ENCODE measurements at regions not wholly inside any gene's neighbourhood (a gene's known extent, or its start where the extent isn't known, plus 50 kb on each side); places are given as distances from the start of the nearest gene placed in this dataset.
A peak's percentile ranks its signal among the peaks of the same experiment; 100 is the strongest.

DNA sequence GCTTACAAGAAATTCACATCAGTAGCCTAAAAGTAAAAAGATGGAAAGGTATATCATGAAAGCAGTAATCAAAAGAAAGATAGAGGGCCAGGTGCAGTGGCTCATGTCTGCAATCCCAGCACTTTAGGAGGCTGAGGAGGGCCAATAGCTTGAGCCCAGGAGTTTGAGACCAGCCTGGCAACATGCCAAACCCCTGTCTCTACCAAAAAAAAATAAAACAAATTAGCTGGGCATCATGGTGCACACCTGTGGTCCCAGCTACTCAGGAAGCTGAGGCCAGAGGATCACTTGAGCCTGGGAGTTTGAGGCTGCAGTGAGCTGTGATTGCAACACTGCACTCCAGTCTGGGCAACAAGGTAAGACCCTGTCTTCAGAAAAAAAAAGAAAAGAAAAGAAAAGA, 55.5 kb downstream of the GSPT2 start:
- no peak for DNase-seq (ENCODE audit: low read depth in 4 of 4, low spot score in 3 of 4)

DNA sequence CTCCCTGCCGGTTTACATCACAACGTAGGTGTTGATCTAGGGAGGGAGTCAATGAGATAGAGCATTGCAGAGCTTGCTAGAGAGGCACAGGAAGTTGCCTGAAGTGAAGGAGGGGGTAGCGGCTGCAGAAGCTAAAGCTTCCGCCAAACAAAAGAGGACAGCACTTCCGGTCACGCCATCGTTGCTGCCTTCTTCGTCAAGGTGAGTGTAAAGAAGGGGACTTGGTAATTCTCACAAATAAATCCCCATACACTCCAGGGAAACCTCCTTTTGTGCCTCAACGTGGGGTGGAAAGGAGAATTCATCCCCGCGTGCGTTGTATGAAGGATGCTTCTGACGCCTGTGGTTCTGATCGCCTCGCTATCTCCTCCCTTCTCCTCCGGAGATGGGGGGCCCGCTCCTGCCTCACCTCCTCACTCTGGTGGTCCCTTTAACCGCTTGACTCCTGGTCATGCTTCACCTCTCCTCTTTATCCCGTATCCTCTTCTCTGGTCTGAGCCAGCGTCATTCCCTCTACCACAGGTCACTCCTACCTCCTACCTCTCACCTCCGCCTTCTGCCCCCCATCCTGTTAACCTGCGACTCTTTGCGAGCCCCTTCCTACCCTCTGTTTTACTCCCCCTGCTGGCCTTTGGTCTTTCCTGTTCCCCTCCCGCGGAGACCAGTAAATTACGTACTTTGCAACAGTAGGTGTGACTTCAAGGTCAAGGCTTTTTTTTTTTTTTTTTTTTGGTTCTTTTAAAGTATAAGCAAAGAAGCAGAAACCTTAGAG, 59.9 kb downstream of the GSPT2 start:
- peak; percentile 27 to 37 (median 34) for DNase-seq (ENCODE audit: low read depth in 4 of 4, low spot score in 3 of 4)

DNA sequence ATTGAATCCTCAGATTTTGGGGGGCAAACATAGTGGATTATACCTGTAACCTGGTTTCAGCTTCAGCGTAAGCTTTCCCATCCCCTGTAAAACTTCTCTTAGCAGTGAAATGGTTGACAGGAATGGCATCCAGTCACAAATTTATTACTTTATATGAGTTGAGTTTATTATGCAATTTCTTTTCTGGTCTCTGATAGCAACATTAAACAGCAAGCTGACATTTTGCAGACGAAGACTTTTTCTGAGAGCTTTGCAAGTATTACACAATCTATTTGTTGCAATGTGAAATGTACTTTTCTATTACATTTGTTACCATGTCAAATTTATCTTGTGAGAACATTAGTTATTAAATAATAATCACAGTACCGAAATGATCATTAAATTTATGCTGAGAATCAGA, 60.6 kb downstream of the GSPT2 start:
- DNase-seq (ENCODE audit: low read depth in 4 of 4, low spot score in 3 of 4) = no peak

DNA sequence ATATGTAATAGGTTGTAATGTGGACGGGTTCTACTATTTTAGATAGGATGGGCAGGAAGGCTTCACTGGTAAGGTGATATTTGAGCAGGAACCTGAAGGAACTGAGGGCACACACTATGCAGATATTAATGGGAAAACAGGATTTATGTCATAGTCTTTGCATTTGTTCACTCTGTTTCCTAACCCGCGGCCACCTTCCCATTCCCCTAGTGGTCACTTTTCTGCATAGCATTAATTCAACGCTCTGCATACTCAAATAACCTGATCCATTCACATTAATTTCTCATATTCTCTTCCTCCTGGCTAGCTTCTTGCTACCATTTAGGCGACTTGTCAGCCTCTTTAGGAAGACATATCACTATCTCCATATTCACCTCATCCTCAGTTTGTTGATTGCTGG, 61.5 kb downstream of the GSPT2 start:
- no peak for DNase-seq (ENCODE audit: low read depth in 4 of 4, low spot score in 3 of 4)

DNA sequence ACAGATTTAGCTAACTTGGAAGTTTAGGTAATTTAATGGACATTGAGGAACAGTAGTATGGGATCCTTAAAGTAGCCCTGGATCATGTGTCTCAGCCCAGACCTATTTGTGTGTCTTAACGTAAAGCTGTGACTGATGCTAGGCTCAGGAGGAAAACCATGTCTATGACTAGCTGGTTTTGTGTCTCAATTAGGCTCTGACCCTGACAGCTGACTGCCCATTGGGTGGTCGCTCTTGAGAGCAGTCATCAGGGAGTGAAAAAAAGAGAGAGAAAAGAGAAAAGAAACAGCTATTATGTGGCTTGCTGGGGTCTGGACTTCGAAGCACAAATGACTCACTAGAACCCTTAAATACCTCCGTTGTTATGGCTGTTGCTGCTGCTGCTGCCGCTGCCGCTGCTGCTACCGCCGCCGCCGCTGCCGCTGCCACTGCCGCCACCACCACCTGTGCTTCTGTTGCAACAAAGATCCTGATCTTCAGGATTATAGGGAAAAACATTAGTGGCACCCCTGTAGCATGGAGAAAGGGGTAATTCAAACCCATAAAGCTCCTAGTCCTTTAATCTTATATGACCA, 70.7 kb downstream of the GSPT2 start:
- no peak for DNase-seq (ENCODE audit: low read depth in 4 of 4, low spot score in 3 of 4)

DNA sequence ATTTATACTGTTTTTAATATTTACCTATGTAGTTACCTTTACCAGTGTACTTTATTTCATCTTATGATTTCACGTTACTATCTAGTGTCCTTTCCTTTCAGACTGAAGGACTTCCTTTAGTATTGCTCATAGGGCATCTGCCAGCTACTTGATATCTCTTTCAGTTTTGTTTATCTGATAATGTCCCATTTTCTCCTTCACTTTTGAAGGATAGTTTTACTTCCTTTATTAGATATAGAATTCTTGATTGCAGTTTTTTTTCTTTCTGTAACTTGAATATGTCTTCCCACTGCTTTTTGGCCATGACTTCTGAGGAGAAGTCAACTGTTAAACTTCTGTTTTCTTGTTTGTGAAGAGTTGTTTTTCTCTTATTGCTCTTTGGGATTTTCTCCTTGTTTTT, 69.4 kb upstream of the MAGED1 start:
- no peak for DNase-seq (ENCODE audit: low read depth in 4 of 4, low spot score in 3 of 4)

DNA sequence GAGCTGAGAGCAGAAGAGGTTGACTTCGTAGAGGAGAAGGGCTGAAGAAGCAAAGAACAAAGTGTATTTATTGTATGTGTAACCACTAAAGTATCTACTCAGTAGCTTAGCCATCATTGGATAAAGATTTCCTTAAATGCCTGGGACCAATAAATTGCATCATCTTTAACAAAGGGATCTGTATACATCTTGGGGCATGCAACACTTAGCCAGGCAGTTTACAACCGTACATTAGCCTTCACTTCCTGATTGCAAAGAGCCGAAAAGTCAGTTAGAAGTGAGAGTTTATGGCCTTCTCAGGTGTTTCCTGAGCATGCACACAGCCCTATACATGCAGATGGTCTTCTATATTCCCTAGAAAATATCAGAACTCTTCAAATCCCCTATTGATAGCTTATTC, 68.0 kb upstream of the MAGED1 start:
- no peak for DNase-seq (ENCODE audit: low read depth in 4 of 4, low spot score in 3 of 4)

DNA sequence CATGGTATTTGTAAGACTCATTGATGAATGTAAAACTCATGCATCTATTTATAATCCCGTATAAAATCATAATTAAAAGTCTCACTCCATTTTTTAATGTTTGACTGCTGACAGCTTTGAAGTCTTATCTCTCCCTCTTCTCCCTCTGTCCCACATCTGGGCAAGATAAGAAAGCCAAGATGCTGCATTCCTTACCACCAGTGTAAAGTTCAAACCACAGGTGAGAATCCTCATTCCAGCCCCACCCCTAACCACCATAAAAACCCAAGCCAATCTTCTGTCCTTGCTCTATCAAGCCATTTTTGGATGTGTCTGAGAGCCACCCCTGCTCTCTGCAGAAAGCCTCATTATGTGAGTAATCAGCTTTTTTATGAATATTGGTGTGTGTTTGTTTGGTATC, 59.3 kb upstream of the MAGED1 start:
- DNase-seq (ENCODE audit: low read depth in 4 of 4, low spot score in 3 of 4) = no peak

DNA sequence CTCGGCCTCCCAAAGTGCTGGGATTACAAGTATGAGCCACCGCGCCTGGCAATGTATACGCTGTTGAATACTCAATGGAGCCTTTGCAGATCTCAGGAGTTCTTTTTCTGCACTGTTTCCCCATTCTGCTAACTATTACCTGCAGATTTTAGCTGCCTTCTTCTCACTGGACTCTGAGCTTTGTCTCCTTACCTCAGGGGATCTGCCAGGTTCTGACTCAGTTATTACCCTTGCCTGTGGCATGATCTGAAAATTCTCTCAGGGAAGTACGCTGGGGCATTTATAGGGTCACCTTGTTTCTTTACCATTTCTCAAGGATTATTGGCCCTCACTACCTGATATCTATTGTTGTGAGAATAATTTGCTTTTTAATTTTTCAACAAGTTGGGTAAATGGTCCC, 56.6 kb upstream of the MAGED1 start:
- DNase-seq (ENCODE audit: low read depth in 4 of 4, low spot score in 3 of 4) = no peak

DNA sequence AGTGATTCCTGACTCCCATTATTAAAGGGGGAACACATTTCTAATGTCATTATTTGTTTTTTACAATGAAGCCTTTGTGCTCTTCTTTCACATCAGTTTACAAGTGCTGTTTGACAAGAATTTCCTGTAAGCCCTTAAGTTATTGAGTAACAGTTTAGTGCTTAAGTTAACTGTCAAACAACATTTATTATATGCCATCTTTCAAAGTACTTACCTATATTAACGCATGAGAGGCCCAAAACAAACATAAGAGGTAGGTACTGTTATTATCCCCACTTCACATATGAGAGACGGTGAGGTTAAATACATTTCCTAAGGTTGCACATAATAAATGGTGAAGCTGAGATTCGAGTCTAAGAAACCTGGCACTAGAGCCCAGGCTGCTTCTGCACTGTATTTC, 56.0 kb upstream of the MAGED1 start:
- DNase-seq (ENCODE audit: low read depth in 4 of 4, low spot score in 3 of 4) = no peak

DNA sequence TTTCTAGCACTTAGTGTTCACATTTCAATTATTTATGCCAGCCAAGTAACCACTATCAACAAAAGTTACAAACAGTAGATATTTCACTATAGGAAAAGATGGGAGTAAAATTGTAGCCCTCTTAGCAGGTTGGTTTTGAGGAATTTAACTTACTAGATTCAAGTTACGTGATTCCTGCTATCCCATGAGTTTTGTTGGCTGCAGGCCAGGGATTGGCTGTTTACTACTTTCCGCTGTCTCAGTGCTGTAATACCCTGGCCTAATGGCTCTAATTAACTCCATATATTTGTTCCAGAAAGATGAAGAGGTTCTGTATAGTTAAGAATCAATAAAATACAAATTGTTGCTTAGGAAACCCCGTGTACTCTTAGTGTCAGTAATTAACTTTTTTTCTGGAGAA, 55.5 kb upstream of the MAGED1 start:
- peak in 2 of 4 donors; percentile 10 to 29 for DNase-seq (ENCODE audit: low read depth in 4 of 4, low spot score in 3 of 4)
